ENCODE measurements at regions not wholly inside any gene's neighbourhood (a gene's known extent, or its start where the extent isn't known, plus 50 kb on each side); places are given as distances from the start of the nearest gene placed in this dataset.
A peak's percentile ranks its signal among the peaks of the same experiment; 100 is the strongest.

GRCh38 chr5:9924614-9925013 is 294.5 kb upstream of the TAS2R1 start:
- no peak overlapping the region for H3K4me2 ChIP-seq (replicated peaks; ENCODE audit: extremely low read depth, low read length, poor library complexity, severe bottlenecking)
- no peak overlapping the region for H2AFZ ChIP-seq (ENCODE audit: insufficient read depth, low read depth, low read length, poor library complexity, severe bottlenecking)
- no peak for TF ChIP-seq CTCF (IDR thresholded peaks at IDR 0.05)
- Mint-ChIP-seq H3K27ac (no peak overlapping the region), H3K4me1 (no peaks in the 10 kb centered on the region), H3K36me3 (no peaks in the 10 kb centered on the region), H3K9me3 (peaks cover 2 to 15% (median 7%) of the 10 kb centered on the region in 7 donors), H3K27me3 (ENCODE audit: low read depth in 3 of 3) (peaks cover 0 to 6% (median 0%) of the 10 kb centered on the region in 3 donors), H3K4me3 (no peak overlapping the region)
- no peak overlapping the region for H3K9ac ChIP-seq (ENCODE audit: insufficient read depth, low read length, poor library complexity, severe bottlenecking)
- no peaks in the 10 kb centered on the region for H4K20me1 ChIP-seq (ENCODE audit: insufficient read depth, low read length)
- no peaks in the 10 kb centered on the region for H3K36me3 ChIP-seq (replicated peaks in 1 of 2; ENCODE audit: control insufficient read depth in 1 of 2, insufficient read depth in 2 of 2, low read length in 2 of 2)
- DNase-seq: no peak
- H3K79me2 ChIP-seq (ENCODE audit: insufficient read depth, low read length): no peaks in the 10 kb centered on the region
- no peaks in the 10 kb centered on the region for H3K27me3 ChIP-seq (ENCODE audit: control insufficient read depth in 2 of 2, insufficient read depth in 2 of 2, low read length in 2 of 2)
- peaks cover 4 to 9% of the 10 kb centered on the region in 2 donors for H3K9me3 ChIP-seq (replicated peaks in 1 of 2; ENCODE audit: control insufficient read depth in 1 of 2, insufficient read depth in 1 of 2, low read length in 2 of 2)
- 38% methylated on average over 2 of the region's 2 CpGs for WGBS (ENCODE audit: insufficient coverage)
- intact Hi-C loops (cut with micrococcal nuclease): no loop called here
- no peaks in the 10 kb centered on the region for H3K4me1 ChIP-seq (ENCODE audit: control insufficient read depth in 1 of 2, insufficient read depth in 2 of 2, low read length in 2 of 2)
- H3K27ac ChIP-seq (ENCODE audit: low read depth in 1 of 2, low read length in 2 of 2): no peak overlapping the region
- no peak overlapping the region for H3K4me3 ChIP-seq (replicated peaks in 1 of 3; ENCODE audit: low read depth in 2 of 3, low read length in 3 of 3)

GRCh38 chr5:9922719-9923118 is 292.6 kb upstream of the TAS2R1 start:
- Histone ChIP-seq H4K20me1 (ENCODE audit: insufficient read depth, low read length) (no peaks in the 10 kb centered on the region), H3K27ac (ENCODE audit: low read depth in 1 of 2, low read length in 2 of 2) (no peak overlapping the region), H3K36me3 (replicated peaks in 1 of 2; ENCODE audit: control insufficient read depth in 1 of 2, insufficient read depth in 2 of 2, low read length in 2 of 2) (no peaks in the 10 kb centered on the region), H3K79me2 (ENCODE audit: insufficient read depth, low read length) (no peaks in the 10 kb centered on the region), H2AFZ (ENCODE audit: insufficient read depth, low read depth, low read length, poor library complexity, severe bottlenecking) (no peak overlapping the region), H3K4me3 (replicated peaks in 1 of 3; ENCODE audit: low read depth in 2 of 3, low read length in 3 of 3) (no peak overlapping the region), H3K9me3 (replicated peaks in 1 of 2; ENCODE audit: control insufficient read depth in 1 of 2, insufficient read depth in 1 of 2, low read length in 2 of 2) (peaks cover 4 to 9% of the 10 kb centered on the region in 2 donors), H3K4me1 (ENCODE audit: control insufficient read depth in 1 of 2, insufficient read depth in 2 of 2, low read length in 2 of 2) (no peaks in the 10 kb centered on the region), H3K9ac (ENCODE audit: insufficient read depth, low read length, poor library complexity, severe bottlenecking) (no peak overlapping the region), H3K4me2 (replicated peaks; ENCODE audit: extremely low read depth, low read length, poor library complexity, severe bottlenecking) (no peak overlapping the region), H3K27me3 (ENCODE audit: control insufficient read depth in 2 of 2, insufficient read depth in 2 of 2, low read length in 2 of 2) (no peaks in the 10 kb centered on the region)
- no peaks in the 10 kb centered on the region for H3K36me3 Mint-ChIP-seq
- intact Hi-C loops (cut with micrococcal nuclease): no loop called here
- no peaks in the 10 kb centered on the region for H3K4me1 Mint-ChIP-seq
- TF ChIP-seq CTCF (IDR thresholded peaks at IDR 0.05): peak; percentile 36
- H3K9me3 Mint-ChIP-seq: peaks cover 2 to 17% (median 7%) of the 10 kb centered on the region in 7 donors
- DNase-seq: no peak
- no peak overlapping the region for H3K4me3 Mint-ChIP-seq
- H3K27me3 Mint-ChIP-seq (ENCODE audit: low read depth in 3 of 3): peaks cover 0 to 6% (median 0%) of the 10 kb centered on the region in 3 donors
- H3K27ac Mint-ChIP-seq: no peak overlapping the region
